OCI-LY3 (cell line): ENCODE measurements at regions not wholly inside any gene's neighbourhood (a gene's known extent, or its start where the extent isn't known, plus 50 kb on each side); places are given as distances from the start of the nearest gene placed in this dataset.

Experiments used
- H2AFZ ChIP-seq: fragments of 200-600, 300-600 bp; shearing (Covaris generic); 2 replicates; pipeline ENCODE4 v1.6.0; 2014; ENCODE audit warnings: antibody characterized with exemption, low read depth, low read length
- H3K27ac ChIP-seq: fragments of 200-600, 300-600 bp; sonication (generic); 2 replicates; pipeline ENCODE4 v1.5.1; 2014; ENCODE audit warnings: mild to moderate bottlenecking, low read length, moderate library complexity, mixed read lengths
- H3K27me3 ChIP-seq: fragments of 200-600, 300-600 bp; sonication (generic); 2 replicates; pipeline ENCODE4 v1.6.1; 2014; ENCODE audit warnings: low read depth, low read length, mixed read lengths
- H3K36me3 ChIP-seq: fragments of 200-600, 300-600 bp; sonication (generic); replicated peaks from 2 replicates; pipeline ENCODE3; 2014; ENCODE audit warnings: low read depth, low read length, mixed read lengths
- H3K4me1 ChIP-seq: fragments of 300-600, 200-600 bp; sonication (generic); 2 replicates; pipeline ENCODE4 v1.6.1; 2014; ENCODE audit warnings: low read length, mixed read lengths
- H3K4me2 ChIP-seq: fragments of 200-600, 300-600 bp; sonication (generic); 2 replicates; pipeline ENCODE4 v1.6.1; 2014; ENCODE audit warnings: low read length, mixed read lengths
- H3K4me3 ChIP-seq: fragments of 300-600, 200-600 bp; sonication (generic); 2 replicates; pipeline ENCODE4 v1.5.1; 2014; ENCODE audit warnings: antibody characterized with exemption, mild to moderate bottlenecking, low read length, moderate library complexity
- H3K79me2 ChIP-seq: fragments of 300-600, 200-600 bp; shearing (Covaris generic); 2 replicates; pipeline ENCODE4 v1.6.1; 2014; ENCODE audit warnings: mild to moderate bottlenecking, low read length, mixed read lengths
- H3K9ac ChIP-seq: fragments of 300-600, 200-600 bp; shearing (Covaris generic); 2 replicates; pipeline ENCODE4 v1.6.0; 2014; ENCODE audit warnings: mild to moderate bottlenecking, low read length, moderate library complexity
- H3K9me3 ChIP-seq: fragments of 200-600, 300-600 bp; shearing (Covaris generic); 2 replicates; pipeline ENCODE4 v1.6.1; 2014; ENCODE audit warnings: low read length, mixed read lengths; ENCODE audit not compliant: insufficient read depth
- H4K20me1 ChIP-seq: fragments of 200-600, 300-600 bp; sonication (generic); 2 replicates; pipeline ENCODE4 v1.6.1; 2016; ENCODE audit warnings: low read length, mixed read lengths; ENCODE audit not compliant: insufficient read depth
- EZH2phosphoT487 ChIP-seq: fragments of 200-600 bp; shearing (Covaris generic); IDR thresholded peaks from 2 replicates; pipeline ENCODE4 v1.6.1; 2018; ENCODE audit warnings: antibody characterized with exemption, mixed run types, low read depth
- TF ChIP-seq, protein P1 (sequence below): fragments of 200-600, 300-600 bp; sonication (generic); IDR thresholded peaks from 2 replicates; pipeline ENCODE4 v1.5.1; 2014; ENCODE audit warnings: antibody characterized with exemption, low read length, low read depth

GRCh38 chr2:216914491-216914890 lies 54.6 kb upstream of the TNP1 start:
- Histone ChIP-seq H3K4me2 (no peak overlapping the region), H3K79me2 (no peaks in the 10 kb centered on the region), H3K9ac (no peak overlapping the region), H3K27me3 (no peaks in the 10 kb centered on the region), H3K27ac (no peak overlapping the region), H2AFZ (no peak overlapping the region), H3K36me3 (no peaks in the 10 kb centered on the region), H3K4me1 (no peaks in the 10 kb centered on the region), H3K4me3 (no peak overlapping the region), H3K9me3 (no peaks in the 10 kb centered on the region), H4K20me1 (no peaks in the 10 kb centered on the region)
- TF ChIP-seq, protein P1, sequence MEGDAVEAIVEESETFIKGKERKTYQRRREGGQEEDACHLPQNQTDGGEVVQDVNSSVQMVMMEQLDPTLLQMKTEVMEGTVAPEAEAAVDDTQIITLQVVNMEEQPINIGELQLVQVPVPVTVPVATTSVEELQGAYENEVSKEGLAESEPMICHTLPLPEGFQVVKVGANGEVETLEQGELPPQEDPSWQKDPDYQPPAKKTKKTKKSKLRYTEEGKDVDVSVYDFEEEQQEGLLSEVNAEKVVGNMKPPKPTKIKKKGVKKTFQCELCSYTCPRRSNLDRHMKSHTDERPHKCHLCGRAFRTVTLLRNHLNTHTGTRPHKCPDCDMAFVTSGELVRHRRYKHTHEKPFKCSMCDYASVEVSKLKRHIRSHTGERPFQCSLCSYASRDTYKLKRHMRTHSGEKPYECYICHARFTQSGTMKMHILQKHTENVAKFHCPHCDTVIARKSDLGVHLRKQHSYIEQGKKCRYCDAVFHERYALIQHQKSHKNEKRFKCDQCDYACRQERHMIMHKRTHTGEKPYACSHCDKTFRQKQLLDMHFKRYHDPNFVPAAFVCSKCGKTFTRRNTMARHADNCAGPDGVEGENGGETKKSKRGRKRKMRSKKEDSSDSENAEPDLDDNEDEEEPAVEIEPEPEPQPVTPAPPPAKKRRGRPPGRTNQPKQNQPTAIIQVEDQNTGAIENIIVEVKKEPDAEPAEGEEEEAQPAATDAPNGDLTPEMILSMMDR, result no peak
- no peak for TF ChIP-seq EZH2phosphoT487

GRCh38 chr2:216911886-216912285 lies 52.0 kb upstream of the TNP1 start:
- H3K4me2 ChIP-seq, result no peak overlapping the region
- H3K4me3 ChIP-seq, result no peak overlapping the region
- H3K4me1 ChIP-seq, result no peaks in the 10 kb centered on the region
- H3K27ac ChIP-seq, result no peak overlapping the region
- H3K79me2 ChIP-seq, result no peaks in the 10 kb centered on the region
- TF ChIP-seq, protein P1, result no peak
- H3K9me3 ChIP-seq, result no peaks in the 10 kb centered on the region
- H2AFZ ChIP-seq, result no peak overlapping the region
- H3K36me3 ChIP-seq, result no peaks in the 10 kb centered on the region
- no peak overlapping the region for H3K9ac ChIP-seq
- H3K27me3 ChIP-seq, result no peaks in the 10 kb centered on the region
- H4K20me1 ChIP-seq, result no peaks in the 10 kb centered on the region

DNA sequence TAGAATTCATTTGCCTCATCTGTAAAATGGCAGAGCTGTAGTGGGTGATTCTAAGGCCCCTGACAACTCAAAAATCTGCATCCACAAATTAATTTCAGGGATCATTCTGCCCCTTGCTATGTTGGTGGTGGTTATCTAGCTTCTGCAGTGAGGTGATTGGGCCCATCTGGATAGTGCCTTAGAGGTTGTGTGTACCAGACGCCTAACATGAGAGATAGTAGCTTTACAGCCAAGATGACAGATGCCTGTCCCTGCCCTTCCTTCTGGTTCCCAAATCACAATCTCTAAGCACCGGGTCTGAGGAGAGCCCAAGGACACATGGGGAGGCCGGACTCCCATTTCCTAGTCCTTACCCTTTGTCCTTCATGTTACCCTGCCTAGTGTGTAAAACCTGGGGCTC lies 51.1 kb upstream of the TNP1 start:
- Histone ChIP-seq H3K4me1 (no peaks in the 10 kb centered on the region), H3K27me3 (no peaks in the 10 kb centered on the region), H4K20me1 (no peaks in the 10 kb centered on the region), H3K4me2 (no peak overlapping the region), H3K9ac (no peak overlapping the region), H3K9me3 (no peaks in the 10 kb centered on the region), H3K79me2 (no peaks in the 10 kb centered on the region), H3K36me3 (no peaks in the 10 kb centered on the region), H2AFZ (no peak overlapping the region), H3K4me3 (no peak overlapping the region), H3K27ac (no peak overlapping the region)
- TF ChIP-seq, protein P1, result no peak
- no peak for TF ChIP-seq EZH2phosphoT487

- H2AFZ ChIP-seq, result no peak overlapping the region
- H3K27me3 ChIP-seq, result no peaks in the 10 kb centered on the region
- no peak overlapping the region for H3K4me2 ChIP-seq
- H3K4me1 ChIP-seq, result no peaks in the 10 kb centered on the region
- no peaks in the 10 kb centered on the region for H3K79me2 ChIP-seq
- no peak overlapping the region for H3K9ac ChIP-seq
- TF ChIP-seq, protein P1, result no peak
- TF ChIP-seq EZH2phosphoT487, result no peak
- no peaks in the 10 kb centered on the region for H3K9me3 ChIP-seq
- no peak overlapping the region for H3K27ac ChIP-seq
- no peaks in the 10 kb centered on the region for H3K36me3 ChIP-seq
- no peaks in the 10 kb centered on the region for H4K20me1 ChIP-seq
- H3K4me3 ChIP-seq, result no peak overlapping the region
Measured at GRCh38 chr2:216909541-216910210, 49.8 kb upstream of the TNP1 start.
